GM21825 (cell line): ENCODE measurements at regions not wholly inside any gene's neighbourhood (a gene's known extent, or its start where the extent isn't known, plus 50 kb on each side); places are given as distances from the start of the nearest gene placed in this dataset.
"Not testable (repeated sequence)": the region's sequence is repeated elsewhere in the genome, so short reads cannot be mapped to it uniquely, and the experiment has no call there.

Source experiments
- ATAC-seq: cut with Tn5 transposase; IDR thresholded peaks from one replicate; pipeline ENCODE4 v1.9.1; 2021; ENCODE audit warnings: mild to moderate bottlenecking, moderate library complexity; ENCODE audit not compliant: unreplicated experiment

DNA sequence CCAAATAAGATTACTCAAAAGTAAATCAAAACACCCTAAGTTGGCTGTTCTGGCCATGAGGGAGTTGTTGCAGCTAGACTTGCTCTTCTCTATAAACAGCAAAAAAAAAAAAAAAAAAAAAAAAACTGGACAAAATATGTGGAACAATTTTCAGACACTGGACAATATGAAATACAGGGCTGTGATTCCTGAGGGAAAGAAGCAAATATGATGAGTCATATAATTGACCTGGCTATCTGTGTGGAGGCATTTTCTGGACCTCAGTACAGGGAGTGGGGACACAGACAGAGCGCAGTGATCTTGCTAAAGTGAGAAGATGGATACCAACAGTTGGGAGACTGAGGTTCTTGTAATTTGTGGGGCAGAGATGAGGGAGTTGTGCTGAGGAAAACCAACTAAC is 192.0 kb upstream of the HAND2 start:
- no peak for ATAC-seq

DNA sequence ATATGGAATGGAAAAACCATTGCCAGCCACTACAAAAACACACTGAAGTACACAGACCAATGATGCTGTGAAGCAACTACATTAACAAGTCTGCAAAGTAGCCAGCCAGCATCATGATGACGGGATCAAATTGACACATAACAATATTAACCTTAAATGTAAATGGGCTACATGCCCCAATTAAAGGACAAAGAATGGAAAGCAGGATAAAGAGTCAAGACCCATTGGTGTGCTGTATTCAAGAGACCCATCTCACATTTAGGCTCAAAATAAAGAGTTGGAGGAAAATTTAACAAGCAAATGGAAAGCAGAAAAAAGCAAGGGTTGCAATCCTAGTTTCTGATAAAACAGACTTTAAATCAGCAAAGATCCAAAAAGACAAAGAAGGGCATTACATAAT is 188.5 kb upstream of the HAND2 start:
- ATAC-seq, result not testable (repeated sequence)

DNA sequence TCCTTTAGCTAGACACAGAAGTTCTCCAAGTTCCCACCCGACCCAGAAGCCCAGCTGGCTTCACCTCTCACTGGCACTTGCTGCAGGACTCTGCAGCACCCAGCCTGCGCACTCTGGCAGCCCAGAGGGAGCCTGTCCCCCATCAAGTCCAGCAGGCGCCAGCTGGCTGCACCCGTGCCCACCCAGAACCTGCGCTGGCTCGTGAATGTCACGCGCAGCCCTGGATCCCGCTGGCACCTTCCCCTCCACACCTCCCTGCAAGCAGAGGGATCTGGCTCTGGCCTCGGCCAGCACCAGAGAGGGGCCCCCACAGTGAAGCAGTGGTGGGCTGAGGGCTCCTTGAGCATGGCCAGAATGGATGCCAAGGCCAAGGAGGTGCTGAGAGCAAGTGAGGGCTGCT is 187.6 kb upstream of the HAND2 start:
- no peak for ATAC-seq

DNA sequence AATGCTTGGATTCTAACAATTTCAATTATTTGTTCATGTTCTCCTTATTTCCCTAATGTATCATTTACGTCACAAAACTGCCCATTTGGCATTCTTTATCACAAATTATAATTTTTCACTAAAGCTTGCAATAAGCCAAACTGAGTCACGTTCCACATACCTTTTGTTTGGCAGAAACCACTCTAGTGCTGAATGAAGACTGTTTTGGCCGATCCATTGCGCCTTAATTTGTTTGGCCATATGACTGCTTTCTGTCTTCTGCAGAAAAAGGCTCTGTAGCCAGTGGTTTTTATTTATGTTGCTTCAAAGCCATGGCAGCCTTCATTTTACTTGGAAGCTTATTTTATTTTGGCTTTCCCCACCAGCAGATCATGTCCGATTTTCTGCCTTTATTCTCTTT is 184.4 kb upstream of the HAND2 start:
- no peak for ATAC-seq

DNA sequence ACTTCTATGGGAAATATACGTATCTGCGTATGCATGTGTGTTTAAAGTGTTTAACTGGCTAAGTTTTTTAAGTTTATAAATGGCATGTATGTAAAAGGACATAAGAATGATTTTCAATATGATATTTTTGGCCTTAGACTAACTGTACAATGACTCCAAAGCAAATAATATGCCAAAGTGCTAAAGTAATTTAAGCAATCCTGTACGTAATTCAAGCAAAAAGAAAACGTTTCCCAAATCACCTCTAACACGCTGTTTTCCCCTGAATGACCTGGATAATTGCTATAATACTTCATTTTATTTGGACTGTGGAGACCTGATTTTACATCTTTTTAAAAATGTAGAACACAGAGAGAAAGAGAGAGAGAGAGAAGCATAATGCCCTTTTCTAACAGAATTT is 183.0 kb upstream of the HAND2 start:
- ATAC-seq, result no peak

DNA sequence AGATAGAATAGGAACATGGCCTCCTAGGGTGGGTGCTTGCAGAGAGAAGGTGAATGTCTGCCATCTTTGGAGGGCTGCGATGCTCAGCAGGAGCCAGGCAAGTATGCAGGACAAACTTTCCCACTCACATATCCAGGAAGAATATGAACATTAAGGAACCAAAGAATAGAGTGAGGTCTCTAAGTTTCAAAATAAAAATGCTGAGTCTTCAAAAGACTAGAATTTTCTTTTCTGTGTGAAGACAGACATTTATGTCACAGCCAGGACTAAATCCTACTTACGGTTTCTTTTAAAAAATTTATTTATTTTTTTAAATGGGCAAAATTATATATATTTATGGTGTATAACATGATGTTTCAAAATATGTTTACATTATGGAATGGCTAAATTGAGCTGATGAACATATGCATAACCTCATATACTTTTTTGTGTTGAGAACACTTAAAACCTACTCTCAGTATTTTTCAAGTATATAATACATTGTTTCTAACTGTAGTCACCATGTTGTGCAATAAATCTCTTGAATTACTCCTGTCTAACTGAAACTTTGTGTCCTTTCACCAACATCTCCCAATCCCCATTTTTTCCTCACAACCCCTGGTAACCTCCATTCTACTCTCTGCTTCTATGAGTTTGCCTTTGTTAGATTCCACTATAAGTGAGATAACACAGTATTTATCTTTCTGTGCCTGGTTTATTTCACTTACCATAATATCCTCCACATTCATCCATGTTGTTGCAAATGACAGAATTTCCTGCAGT is 177.8 kb upstream of the HAND2 start:
- ATAC-seq, result no peak

DNA sequence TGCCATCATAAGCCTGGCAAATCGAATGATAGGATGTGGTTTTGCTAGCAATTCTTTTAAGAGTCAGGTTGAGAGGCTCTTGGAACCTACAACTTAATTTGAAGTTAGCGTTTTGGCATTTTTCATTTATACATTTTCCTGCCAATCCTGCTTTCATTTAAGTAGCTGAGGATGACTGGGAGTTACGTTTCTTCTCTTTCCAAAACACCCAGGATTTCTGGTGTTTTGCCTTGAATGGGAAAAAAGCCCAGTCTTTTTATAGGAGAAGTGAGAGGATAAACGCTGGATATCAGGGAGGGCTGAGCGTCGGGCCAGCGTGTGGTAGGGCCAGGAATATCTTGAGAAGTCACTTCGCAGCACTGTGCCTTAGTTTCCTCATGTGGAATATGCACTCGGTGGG is 174.2 kb upstream of the HAND2 start:
- no peak for ATAC-seq

DNA sequence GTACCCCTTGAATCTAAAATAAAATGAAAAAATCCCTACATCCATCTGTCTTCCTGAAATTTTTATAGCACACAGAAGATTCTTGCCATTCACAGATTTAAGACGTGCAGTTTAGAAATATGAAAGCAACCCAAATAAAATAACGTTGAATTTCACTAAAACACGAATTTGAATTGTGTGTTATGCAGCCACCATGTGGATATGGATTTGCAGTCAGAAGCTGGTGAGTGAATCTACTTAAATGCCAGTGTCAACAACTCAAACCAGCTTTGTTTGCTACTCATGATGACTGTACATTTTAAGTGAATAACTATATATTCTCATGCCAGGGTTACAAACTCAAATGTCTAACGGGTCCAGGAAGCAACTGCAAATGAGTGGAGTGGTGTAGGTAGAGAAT is 173.0 kb upstream of the HAND2 start:
- no peak for ATAC-seq

DNA sequence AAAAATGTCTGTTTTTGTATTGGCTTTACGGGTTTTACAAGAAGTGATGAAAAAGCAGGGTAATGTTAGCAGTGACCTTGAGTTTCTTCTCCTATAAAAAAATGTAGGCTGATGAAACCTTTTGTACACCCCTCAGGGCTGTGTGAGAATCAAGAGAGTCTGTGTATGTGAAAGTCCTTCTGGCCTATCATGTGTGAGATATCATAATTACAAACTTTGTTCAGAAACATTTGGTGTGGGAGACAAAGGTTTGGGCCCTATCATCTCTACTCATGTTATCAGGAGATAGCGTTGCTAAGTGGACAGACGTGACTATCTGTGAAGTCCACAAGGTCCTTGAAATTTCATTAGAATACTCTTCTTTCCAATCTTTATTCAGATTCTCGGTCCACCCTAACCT is 170.6 kb upstream of the HAND2 start:
- ATAC-seq, result no peak

DNA sequence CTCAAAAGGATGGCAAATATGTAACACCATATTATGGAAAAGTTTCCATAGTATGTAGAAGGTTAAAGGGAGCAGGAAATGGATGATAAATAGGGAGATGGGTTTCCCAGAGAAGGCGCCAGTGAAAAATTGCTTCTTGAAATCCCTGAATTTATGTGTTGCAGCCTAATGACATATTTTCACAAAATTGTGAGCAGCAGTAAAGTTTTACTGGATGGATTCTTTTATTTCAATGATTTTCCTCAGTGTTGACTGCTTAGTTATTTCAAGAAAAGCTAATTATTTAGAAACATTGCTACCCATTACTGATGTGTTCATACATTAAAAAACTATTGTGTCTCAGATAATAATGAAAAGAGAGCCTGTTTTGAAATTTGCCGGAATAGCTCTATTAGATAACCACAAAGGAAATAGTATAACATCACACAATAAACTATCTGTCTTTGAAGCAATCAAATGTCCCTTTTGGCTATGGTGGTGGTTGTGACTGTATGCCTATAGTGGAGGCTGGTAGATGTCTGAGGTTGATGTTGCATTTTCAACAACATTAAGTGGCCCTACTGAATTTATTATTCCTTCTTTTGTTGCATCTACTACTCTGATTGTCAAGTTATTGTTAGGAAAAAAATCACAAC is 169.9 kb upstream of the HAND2 start:
- ATAC-seq, result no peak

DNA sequence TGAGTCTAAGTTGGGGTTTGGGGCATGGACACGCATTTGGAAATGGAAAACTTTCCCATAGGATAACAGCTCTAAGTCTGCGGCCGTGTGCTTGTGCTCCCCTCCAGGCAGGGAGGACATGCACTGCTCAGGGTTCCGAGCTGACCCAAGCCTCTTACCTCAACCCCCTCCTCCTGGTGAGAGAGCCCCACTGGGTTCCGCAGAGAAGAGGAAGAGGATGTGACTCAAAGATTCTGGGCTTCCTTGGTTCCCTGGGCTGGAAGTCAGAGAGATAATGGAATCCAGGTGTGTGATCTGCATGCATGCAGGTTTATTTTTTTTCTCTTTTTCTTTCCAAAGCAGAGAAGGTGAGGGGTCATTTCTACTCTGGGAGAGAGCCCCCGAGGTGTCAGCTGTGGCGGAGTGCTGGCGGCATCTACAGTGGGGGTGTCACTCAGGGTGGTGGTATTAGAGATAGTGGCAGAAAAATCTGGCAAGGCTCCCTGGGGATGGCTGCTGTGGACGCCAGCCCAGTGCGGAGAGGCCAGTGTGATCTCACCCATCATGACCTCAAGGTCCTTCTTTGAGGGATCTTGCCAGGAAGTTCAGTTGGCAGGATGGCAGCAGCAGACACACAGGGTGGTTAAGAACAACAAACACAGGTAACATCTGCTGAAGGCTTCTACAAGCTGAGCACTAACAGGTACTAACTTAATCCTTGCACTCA is 168.7 kb upstream of the HAND2 start:
- ATAC-seq, result no peak

DNA sequence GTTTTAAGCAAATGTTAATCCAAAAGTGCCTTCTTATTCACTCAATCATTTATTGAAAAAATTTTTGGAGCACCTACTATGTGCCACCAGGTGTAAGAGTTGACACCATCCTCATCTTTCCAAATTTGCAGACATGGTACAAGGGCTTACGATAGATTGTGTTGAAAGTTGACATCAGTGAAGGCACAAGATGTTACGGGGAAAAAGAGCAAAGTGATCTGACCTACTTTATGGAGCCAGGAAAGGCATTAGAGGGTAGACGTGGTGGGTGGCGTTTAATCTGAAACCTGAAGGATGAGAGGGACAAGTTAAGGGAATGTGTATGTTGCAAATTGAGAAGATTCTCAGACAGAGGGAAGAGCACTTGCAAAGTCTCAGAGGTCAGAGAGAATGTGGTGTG is 167.8 kb upstream of the HAND2 start:
- no peak for ATAC-seq

DNA sequence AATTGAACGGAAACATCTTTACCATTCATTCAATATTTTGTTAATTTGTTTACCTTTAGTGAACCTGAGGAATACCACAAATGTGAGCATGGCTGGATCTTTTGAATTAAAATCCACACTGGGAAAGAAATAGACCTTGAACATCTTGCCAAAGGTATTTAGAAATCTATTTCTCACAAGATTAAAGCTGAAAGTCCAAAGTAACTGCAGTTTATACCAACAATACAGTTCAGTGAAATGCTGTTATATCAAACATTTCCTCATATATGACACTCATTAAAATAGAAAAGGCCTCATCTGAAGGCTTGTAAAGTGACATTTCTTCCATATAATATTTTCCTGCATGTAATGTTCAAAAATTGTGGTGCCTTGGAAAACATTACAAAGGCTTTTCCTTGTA is 166.5 kb upstream of the HAND2 start:
- no peak for ATAC-seq

DNA sequence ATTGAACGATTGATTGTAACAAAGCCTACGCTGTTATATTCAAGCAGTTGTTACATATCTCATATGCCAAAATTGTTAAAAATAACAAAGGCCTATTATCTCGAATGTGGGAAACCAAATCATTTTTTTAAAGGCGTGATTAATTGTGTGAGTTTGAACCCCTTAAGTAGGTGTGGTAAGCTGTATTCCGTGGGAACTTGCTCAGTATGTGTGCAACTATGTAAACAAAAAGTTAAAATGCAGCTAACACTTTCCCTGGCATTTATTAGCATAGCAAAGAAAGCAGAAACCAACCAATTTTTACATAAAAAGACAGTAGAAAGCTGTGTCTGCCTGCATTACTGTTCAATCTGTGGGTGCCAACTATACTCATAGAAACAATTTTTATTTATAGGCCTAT is 166.0 kb upstream of the HAND2 start:
- ATAC-seq, result no peak

DNA sequence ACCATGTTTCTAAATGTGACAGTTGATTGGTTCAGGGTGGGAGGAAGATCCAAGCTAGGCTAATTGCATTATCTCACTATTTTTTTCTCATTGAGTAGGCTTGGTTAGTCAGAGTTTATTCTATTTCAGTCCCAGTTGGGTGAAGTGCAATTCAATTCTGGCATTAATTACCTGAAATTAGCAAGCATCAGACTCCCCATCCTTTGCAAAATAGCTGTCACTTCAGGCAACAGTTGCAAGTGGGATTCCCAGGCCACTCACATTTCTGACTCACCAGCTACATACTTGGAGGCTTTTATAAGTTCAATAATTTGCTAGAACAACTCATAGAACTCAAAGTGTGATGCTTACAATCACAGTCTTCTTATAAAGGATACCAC is 155.8 kb upstream of the HAND2 start:
- no peak for ATAC-seq

DNA sequence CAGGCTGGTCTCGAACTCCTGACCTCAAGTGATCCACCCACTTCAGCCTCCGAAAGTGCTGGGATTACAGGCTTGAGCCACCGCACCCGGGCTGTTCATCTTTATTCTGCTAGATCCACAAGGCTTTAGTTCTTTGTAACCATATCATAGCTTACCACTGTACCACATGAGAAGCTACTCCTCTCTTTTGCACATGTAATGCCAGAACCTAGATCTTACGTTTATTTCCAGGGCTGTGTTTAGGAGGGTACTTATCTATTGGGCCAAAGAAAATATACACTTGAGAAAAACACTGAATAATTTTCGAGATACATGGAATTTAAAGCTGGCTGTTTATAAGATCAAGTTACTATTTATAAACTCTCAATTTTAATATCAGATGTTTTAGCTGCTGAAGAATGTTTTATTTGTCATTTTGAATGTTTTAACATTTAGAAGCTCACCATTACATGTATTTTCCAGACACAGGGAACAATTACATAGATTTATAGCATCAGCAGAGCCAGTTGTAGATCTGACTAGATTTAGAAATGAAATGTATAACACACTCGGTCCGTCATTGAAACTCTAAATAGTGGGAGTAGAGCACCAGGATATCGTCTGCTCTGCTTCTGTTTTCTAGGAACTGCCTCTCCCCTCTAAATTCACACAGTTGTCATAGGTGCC is 155.3 kb upstream of the HAND2 start:
- no peak for ATAC-seq

DNA sequence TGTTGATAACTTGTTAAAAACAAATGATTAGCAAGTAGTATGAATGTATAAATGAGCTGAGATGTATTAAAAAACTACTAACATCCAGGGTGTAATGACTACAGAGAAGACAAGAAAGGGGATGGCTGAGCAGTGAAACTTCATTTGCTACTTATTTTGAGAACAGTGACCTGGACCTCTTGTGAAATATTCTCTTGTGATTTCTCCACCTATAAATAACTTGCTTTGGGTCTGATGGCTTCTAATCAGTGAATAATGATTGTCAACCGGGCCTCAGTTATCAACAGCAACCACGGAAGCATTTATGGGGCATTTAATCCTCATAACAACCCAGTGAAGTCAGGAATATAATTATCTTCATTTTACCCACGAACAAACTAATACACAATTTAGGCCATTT is 154.2 kb upstream of the HAND2 start:
- no peak for ATAC-seq

DNA sequence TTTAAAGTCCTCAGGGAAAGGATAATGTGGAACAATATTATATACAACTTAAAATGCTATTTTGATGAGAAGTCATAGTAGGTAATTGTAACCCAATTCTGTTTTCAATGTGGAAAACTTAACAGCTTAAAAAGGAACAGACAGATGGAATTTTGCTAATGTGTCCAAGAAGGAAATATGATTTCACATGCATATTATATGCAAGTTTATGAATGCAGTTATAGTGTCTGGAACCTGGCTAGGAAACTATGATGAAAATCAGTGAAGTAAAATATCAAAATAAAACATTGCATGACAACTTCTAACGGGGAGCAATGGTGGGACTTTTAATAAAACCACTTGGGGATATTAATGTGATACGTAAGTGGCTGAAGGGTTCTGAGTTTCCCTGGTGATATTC is 152.6 kb upstream of the HAND2 start:
- no peak for ATAC-seq

DNA sequence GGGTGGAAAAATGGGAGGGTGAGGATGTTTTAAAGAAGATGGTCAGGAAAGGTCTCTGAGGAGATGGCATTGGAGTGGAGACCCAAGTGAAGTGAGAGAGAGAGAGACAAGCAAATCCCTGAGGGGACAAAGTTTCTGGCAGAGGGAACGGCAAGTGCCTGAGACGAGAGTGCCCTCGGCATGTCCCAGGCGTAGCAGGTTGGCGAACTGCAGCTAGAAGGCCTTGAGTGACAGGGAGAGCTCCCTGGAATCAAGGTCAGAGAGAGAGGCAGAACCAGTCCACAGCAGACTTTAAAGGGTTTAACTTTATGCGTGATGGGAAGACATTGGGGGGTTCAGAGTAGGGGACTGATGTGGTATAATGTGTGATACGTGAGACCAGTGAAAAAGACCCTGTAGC is 150.2 kb upstream of the HAND2 start:
- ATAC-seq, result no peak

DNA sequence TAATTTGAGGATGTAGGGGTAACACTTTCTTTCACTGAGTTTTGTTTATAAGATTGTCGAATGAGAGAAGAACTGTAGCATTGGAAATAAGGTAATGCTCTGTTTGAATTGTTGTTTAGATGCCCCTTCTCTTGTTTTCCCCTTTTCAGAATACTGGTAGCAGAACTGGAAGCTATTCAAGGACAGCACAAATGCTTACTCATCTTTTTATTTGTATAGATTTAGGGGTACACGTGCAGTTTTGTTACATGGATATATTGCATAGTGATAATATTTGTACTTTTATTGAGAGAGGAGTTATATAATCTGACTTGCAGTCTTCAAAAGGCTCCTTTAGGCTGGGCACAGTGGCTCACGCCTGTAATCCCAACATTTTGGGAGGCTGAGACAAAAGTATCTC is 145.4 kb upstream of the HAND2 start:
- ATAC-seq, result no peak

DNA sequence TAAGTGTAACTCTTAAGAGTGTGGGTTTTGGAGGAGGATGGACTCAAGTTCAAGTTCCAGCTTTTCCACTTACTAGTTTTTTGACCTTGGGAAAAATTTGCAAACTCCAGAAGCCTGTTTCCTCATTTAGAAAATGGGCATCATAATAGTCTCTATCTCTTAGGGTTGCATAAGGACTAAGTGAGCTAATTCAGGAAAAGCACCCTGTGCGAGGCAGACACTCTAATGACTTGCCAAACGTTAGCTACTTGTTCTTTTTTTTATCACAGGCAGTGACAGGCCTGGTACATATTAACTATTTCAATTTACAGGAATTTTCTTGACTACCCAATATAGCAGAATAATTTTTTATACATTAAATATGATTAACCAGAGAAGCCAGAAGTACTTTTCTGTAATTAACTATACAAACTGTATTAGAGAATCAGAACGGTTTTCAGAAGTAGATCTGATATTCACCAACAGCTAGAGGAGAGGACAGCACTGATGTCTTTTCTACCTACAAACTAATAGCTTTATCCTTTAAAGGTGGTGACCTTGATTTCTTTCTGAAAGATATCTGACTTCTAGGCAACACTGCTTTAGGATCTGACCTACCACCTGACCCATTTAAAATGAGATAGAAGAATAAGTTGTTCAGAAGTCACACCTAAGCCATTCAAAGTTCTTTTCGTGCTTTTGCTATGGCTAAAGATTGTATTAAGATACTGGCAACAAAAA is 139.6 kb upstream of the HAND2 start:
- ATAC-seq, result no peak
